H4 (cell line): ENCODE measurements at regions not wholly inside any gene's neighbourhood (a gene's known extent, or its start where the extent isn't known, plus 50 kb on each side); places are given as distances from the start of the nearest gene placed in this dataset.
"Not testable (repeated sequence)": the region's sequence is repeated elsewhere in the genome, so short reads cannot be mapped to it uniquely, and the experiment has no call there.

ENCODE experiments used
- DNase-seq: peaks from one replicate; pipeline ENCODE4 v3.0.0-alpha.2; 2015; ENCODE audit warnings: low spot score

DNA sequence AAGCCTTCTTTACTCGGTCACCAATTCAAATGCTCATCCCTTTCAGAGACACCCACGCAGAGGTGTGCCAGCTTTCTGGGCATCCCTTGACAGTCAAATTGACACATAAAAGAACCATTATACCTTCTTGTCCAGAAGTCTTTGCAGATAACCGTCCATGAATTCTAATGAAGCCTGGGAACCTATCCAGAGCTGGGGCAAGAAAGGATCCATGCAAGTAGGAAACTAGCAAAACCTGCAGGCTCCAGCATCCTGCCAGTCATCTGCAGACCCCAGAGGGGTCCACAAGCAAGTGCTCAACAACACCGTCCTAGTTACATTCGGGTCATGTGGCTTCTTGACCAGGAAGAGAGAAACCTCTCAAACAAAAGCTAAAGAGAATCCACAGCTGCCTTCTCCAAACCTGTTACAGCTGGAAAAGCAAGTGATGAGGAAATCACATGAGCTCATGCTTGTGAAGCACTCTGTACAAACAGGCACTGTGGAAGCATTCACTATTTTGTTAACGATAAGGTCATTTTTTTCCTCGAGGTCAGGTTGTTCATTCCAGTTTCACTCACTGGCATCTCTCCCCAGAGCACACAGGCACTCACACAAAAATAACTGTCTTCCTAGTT lies 80.2 kb upstream of the DMRT1 start:
- DNase-seq, result no peak

DNA sequence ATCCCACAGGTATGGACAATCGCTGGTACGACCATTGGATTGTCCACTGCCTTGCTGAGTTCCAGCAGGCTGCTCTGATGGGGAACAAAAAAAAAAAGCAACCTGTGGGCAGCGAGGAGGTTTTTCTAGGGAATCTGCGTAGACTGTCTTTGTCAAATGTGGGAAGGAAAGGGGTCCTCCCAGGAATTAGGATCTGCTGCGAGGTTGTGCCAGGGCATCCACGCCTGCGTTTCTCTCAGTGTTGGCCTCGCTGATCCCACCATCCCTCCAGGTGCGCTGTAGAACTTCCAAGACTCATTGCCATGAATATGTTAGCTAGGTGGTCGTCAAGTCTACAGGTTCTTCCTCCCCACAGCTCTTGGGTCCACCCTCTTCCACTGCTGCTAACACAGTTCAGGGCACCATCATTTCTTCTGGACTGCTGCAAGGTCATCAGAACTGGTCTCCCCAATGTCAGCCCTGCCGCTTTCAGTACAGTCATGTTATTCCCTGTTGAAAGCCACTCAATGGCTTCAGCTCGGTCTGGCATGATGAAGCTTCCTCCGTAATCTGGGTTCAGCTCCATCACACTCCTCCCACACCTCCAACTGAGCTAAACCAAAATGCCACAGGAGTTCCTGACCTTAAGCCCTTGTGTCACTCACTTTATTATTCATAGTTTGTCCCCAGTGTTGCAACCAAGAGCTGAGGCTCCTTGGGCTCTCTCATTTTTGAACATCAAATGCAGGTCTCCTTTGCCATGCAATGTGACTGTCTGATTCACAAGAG lies 79.5 kb upstream of the DMRT1 start:
- DNase-seq, result no peak

- DNase-seq, result no peak
These were observed 77.8 kb upstream of the DMRT1 start for GRCh38 chr9:763692-764091.

DNA sequence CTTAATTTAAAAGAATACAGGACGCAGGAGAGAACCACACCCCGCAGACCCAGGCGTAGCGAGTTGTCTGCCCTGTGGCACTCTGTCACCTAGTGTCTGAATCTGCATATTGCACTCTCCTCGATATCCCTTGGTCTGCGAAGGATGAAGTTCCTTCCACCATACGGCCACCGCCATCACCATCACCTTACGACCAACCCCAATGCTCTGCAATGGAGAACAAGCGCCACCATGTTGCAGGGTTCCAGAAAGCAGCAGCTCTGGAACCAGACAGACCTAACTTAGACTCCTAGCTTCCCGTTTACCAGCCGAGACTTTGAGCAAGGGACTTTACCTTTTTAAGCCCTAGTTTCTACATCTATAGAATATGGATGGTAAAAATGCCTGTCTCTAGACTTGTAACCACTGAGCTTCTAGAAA lies 77.4 kb upstream of the DMRT1 start:
- DNase-seq, result peak; percentile 75

GRCh38 chr9:764986-765385 lies 76.5 kb upstream of the DMRT1 start:
- DNase-seq, result no peak

GRCh38 chr9:767061-767561 lies 74.4 kb upstream of the DMRT1 start:
- DNase-seq, result not testable (repeated sequence)

GRCh38 chr9:776086-776485 lies 65.4 kb upstream of the DMRT1 start:
- DNase-seq, result no peak

DNA sequence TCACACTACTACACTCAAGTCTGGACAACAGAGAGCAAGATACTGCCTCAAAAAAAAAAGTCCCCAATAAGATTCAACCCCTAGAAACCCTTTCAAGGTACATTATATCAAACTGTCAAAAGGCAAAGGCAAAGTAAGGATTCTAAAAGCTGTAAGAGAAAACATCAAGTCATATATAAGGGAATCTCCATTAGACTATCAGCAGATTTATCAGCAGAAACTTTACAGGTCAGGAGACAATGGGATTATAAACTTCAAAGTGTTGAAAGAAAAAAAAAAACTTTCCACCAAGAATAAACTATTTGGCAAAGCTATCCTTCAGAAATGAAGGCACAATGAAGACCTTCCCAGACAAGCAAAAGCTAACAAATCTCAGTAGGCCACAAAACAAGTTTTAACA lies 63.5 kb upstream of the DMRT1 start:
- no peak for DNase-seq

GRCh38 chr9:784202-784601 lies 57.3 kb upstream of the DMRT1 start:
- DNase-seq, result no peak

- DNase-seq, result no peak
These were observed 56.6 kb upstream of the DMRT1 start for GRCh38 chr9:784916-785315.

- DNase-seq, result no peak
These were observed 55.5 kb upstream of the DMRT1 start for GRCh38 chr9:785997-786396.

DNA sequence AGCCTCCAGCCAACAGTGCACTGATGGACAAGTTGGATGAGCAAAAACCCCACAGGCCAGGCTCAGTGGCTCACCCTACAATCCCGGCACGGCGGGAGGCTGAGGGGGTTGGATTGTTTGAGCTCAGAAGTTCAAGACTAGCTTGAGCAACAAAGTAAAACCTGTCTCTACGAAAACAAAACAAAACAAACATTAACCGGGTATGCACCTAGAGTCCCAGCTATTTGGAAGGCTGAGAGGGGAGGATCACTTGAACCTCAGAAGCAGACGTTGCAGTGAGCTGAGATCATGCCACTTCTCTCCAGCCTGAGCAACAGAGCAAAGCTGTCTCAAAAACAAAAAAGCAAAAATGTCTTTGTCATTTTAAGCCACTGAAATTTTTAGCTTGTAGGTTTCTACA lies 55.1 kb upstream of the DMRT1 start:
- DNase-seq, result no peak

DNA sequence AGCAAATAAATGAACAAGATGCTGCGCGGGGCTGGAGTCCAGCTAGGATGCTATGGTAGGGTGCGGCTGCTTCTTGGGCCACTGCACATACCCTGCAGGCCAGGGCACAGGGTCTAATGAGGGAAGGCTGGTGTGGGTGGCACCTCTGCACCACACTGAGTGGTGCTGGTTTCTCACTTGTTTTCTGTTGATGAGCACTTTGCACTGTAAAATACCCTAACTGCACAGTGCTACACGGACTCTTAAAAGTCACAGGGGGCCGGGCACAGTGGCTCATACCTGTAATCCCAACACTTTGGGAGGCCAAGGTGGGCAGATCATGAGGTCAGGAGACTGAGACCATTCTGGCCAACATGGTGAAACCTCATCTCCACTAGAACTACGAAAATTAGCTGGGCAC lies 52.7 kb upstream of the DMRT1 start:
- DNase-seq, result no peak
